GM12864 (cell line): ENCODE measurements at regions not wholly inside any gene's neighbourhood (a gene's known extent, or its start where the extent isn't known, plus 50 kb on each side); places are given as distances from the start of the nearest gene placed in this dataset.

Experiments used
- DNase-seq: peaks from one replicate; pipeline ENCODE4 v3.0.0-alpha.2; 2011; ENCODE audit warnings: low read depth
- H3K4me3 ChIP-seq: 2 replicates; pipeline ENCODE4 v1.5.1; 2011; ENCODE audit warnings: mild to moderate bottlenecking, low read depth, low read length, control low read depth
- CTCF ChIP-seq: IDR thresholded peaks from 2 replicates; pipeline ENCODE4 v1.5.1; 2011; ENCODE audit warnings: low read depth, mild to moderate bottlenecking, moderate library complexity, low read length, control low read depth, inconsistent platforms; ENCODE audit errors: missing control alignments

GRCh38 chr11:13166036-13166435 is 111.6 kb upstream of the BMAL1 start:
- no peak overlapping the region for H3K4me3 ChIP-seq
- no peak for DNase-seq
- TF ChIP-seq CTCF: no peak

GRCh38 chr11:13168271-13168670 is 109.3 kb upstream of the BMAL1 start:
- TF ChIP-seq CTCF: no peak
- DNase-seq: no peak
- H3K4me3 ChIP-seq: no peak overlapping the region

- no peak for TF ChIP-seq CTCF
- no peak overlapping the region for H3K4me3 ChIP-seq
- no peak for DNase-seq
Measured at GRCh38 chr11:13169709-13170108, 107.9 kb upstream of the BMAL1 start.

- no peak overlapping the region for H3K4me3 ChIP-seq
- DNase-seq: no peak
- no peak for TF ChIP-seq CTCF
Measured at GRCh38 chr11:13174090-13174489, 103.5 kb upstream of the BMAL1 start.

GRCh38 chr11:13183094-13183825 is 94.3 kb upstream of the BMAL1 start:
- H3K4me3 ChIP-seq: no peak overlapping the region
- peak; percentile 29 for TF ChIP-seq CTCF
- no peak for DNase-seq

GRCh38 chr11:13183826-13184196 is 93.8 kb upstream of the BMAL1 start:
- H3K4me3 ChIP-seq: no peak overlapping the region
- TF ChIP-seq CTCF: no peak
- no peak for DNase-seq

- no peak for TF ChIP-seq CTCF
- H3K4me3 ChIP-seq: no peak overlapping the region
Measured at GRCh38 chr11:13184295-13184794, 93.2 kb upstream of the BMAL1 start.

More at GRCh38 chr11:13184295-13184794, 93.2 kb upstream of the BMAL1 start:
- no peak for DNase-seq
